Activated gamma-delta T cell (primary cell): ENCODE measurements at regions not wholly inside any gene's neighbourhood (a gene's known extent, or its start where the extent isn't known, plus 50 kb on each side); places are given as distances from the start of the nearest gene placed in this dataset.
"Not testable (repeated sequence)": the region's sequence is repeated elsewhere in the genome, so short reads cannot be mapped to it uniquely, and the experiment has no call there.

Experiments
- DNase-seq: peaks from one replicate; lab custom pipeline; 2025; lab: John Stamatoyannopoulos, UW

- DNase-seq: no peak
These were observed 140.2 kb downstream of the NUFIP1 start for GRCh38 chr13:44848920-44849676.

- not testable (repeated sequence) for DNase-seq
These were observed 143.8 kb downstream of the NUFIP1 start for GRCh38 chr13:44845281-44846058.

- no peak for DNase-seq
These were observed 144.5 kb downstream of the NUFIP1 start for GRCh38 chr13:44844786-44845185.

GRCh38 chr13:44843403-44843802 lies 145.9 kb downstream of the NUFIP1 start:
- DNase-seq: no peak

GRCh38 chr13:44842158-44842557 lies 147.1 kb downstream of the NUFIP1 start:
- DNase-seq: no peak

- no peak for DNase-seq
These were observed 149.1 kb downstream of the NUFIP1 start for GRCh38 chr13:44840131-44840530.

GRCh38 chr13:44837250-44837649 lies 152.0 kb downstream of the NUFIP1 start:
- no peak for DNase-seq

- DNase-seq: no peak
These were observed 154.9 kb downstream of the NUFIP1 start for GRCh38 chr13:44834404-44834803.

- no peak for DNase-seq
These were observed 155.6 kb downstream of the NUFIP1 start for GRCh38 chr13:44833626-44834025.

- DNase-seq: no peak
These were observed 156.1 kb downstream of the NUFIP1 start for GRCh38 chr13:44833139-44833538.

- no peak for DNase-seq
These were observed 162.5 kb downstream of the NUFIP1 start for GRCh38 chr13:44826591-44827350.

- DNase-seq: no peak
These were observed 163.3 kb downstream of the NUFIP1 start for GRCh38 chr13:44825953-44826352.

GRCh38 chr13:44823555-44823954 lies 165.7 kb downstream of the NUFIP1 start:
- not testable (repeated sequence) for DNase-seq

- DNase-seq: no peak
These were observed 167.0 kb downstream of the NUFIP1 start for GRCh38 chr13:44822291-44822690.

GRCh38 chr13:44819772-44820171 lies 169.5 kb downstream of the NUFIP1 start:
- no peak for DNase-seq

GRCh38 chr13:44819245-44819644 lies 170.0 kb downstream of the NUFIP1 start:
- no peak for DNase-seq

GRCh38 chr13:44818428-44818827 lies 170.8 kb downstream of the NUFIP1 start:
- no peak for DNase-seq

- DNase-seq: no peak
These were observed 171.3 kb downstream of the NUFIP1 start for GRCh38 chr13:44818016-44818415.

- DNase-seq: no peak
These were observed 172.1 kb downstream of the NUFIP1 start for GRCh38 chr13:44817131-44817671.

- DNase-seq: no peak
These were observed 172.6 kb downstream of the NUFIP1 start for GRCh38 chr13:44816701-44817100.

- DNase-seq: no peak
These were observed 173.6 kb downstream of the NUFIP1 start for GRCh38 chr13:44815623-44816022.

- no peak for DNase-seq
These were observed 174.4 kb downstream of the NUFIP1 start for GRCh38 chr13:44814836-44815235.
